GM12878 (cell line): ENCODE measurements at regions not wholly inside any gene's neighbourhood (a gene's known extent, or its start where the extent isn't known, plus 50 kb on each side); places are given as distances from the start of the nearest gene placed in this dataset.
"Not testable (repeated sequence)": the region's sequence is repeated elsewhere in the genome, so short reads cannot be mapped to it uniquely, and the experiment has no call there.

Source experiments
- CBFB ChIP-seq: IDR thresholded peaks from 2 replicates; pipeline ENCODE4 v1.6.1; 2016; ENCODE audit warnings: antibody characterized with exemption, low read depth
- CUX1 ChIP-seq: IDR thresholded peaks from 2 replicates; pipeline ENCODE4 v1.6.1; 2012; ENCODE audit warnings: improper control_type of control experiment, low read depth, low read length; ENCODE audit not compliant: insufficient replicate concordance
- EZH2 ChIP-seq: IDR thresholded peaks from 2 replicates; pipeline ENCODE4 v1.6.1; 2012; ENCODE audit warnings: low read depth, mild to moderate bottlenecking, control low read depth, inconsistent platforms, low read length, borderline replicate concordance; ENCODE audit not compliant: control insufficient read depth
- MAX ChIP-seq: IDR thresholded peaks from 2 replicates; pipeline ENCODE4 v1.6.1; 2012; ENCODE audit warnings: low read depth, low read length, improper control_type of control experiment
- POLR2A ChIP-seq: IDR thresholded peaks from 2 replicates; pipeline ENCODE4 v1.6.1; 2011; ENCODE audit warnings: low read depth, mild to moderate bottlenecking, low read length
- POLR2AphosphoS2 ChIP-seq: IDR thresholded peaks from 2 replicates; pipeline ENCODE4 v1.6.1; 2011; ENCODE audit warnings: low read depth, mild to moderate bottlenecking, low read length, improper control_type of control experiment, moderate library complexity
- SMAD5 ChIP-seq: IDR thresholded peaks from 2 replicates; pipeline ENCODE4 v1.6.1; 2016; ENCODE audit warnings: antibody characterized with exemption, low read depth
- SMC3 ChIP-seq: IDR thresholded peaks from 2 replicates; pipeline ENCODE4 v1.6.1; 2011; ENCODE audit warnings: low read length, improper control_type of control experiment, borderline replicate concordance
- SPI1 ChIP-seq: IDR thresholded peaks from 2 replicates; pipeline ENCODE4 v1.6.1; 2011; ENCODE audit warnings: low read depth, mild to moderate bottlenecking, low read length, moderate library complexity, borderline replicate concordance; ENCODE audit not compliant: insufficient read depth
- TF ChIP-seq, protein P1 (sequence below), 3 experiments: IDR thresholded peaks in 2 of 3; conservative IDR thresholded peaks in 1 of 3; 2 replicates each; pipeline ENCODE4 v1.5.1; 2011; ENCODE audit warnings: low read depth in 3 of 3, low read length in 3 of 3, mild to moderate bottlenecking in 3 of 3, control low read depth in 2 of 3, moderate library complexity in 2 of 3, inconsistent platforms in 1 of 3, mixed read lengths in 1 of 3; ENCODE audit not compliant: control insufficient read depth in 2 of 3, insufficient read depth in 1 of 3; ENCODE audit errors: extremely low read depth in 1 of 3

DNA sequence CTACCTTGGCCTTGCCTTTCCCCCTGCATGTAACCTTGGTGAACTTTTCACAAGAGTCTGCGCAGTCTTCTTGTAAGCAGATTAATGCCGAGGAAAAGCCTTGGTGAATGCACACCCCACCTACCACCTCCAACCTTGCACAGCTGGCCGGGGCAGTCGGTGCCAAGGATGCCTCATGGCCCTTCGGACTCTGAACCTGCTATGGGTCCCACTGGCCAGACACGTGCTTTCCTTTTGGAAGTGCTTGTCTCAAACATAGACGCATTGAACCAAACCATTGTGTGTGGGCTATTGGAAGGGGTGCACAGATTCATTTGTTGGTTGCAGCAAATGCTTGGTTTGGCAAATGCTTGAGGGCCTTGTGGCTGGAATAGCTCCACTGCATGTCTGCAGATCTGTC lies 109.0 kb upstream of the PLGLB2 start:
- TF ChIP-seq, protein P1, sequence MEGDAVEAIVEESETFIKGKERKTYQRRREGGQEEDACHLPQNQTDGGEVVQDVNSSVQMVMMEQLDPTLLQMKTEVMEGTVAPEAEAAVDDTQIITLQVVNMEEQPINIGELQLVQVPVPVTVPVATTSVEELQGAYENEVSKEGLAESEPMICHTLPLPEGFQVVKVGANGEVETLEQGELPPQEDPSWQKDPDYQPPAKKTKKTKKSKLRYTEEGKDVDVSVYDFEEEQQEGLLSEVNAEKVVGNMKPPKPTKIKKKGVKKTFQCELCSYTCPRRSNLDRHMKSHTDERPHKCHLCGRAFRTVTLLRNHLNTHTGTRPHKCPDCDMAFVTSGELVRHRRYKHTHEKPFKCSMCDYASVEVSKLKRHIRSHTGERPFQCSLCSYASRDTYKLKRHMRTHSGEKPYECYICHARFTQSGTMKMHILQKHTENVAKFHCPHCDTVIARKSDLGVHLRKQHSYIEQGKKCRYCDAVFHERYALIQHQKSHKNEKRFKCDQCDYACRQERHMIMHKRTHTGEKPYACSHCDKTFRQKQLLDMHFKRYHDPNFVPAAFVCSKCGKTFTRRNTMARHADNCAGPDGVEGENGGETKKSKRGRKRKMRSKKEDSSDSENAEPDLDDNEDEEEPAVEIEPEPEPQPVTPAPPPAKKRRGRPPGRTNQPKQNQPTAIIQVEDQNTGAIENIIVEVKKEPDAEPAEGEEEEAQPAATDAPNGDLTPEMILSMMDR (IDR thresholded peaks at IDR 0.05 in 2 of 3, conservative IDR thresholded peaks at IDR 0.05 in 1 of 3; ENCODE audit: control insufficient read depth in 2 of 3, extremely low read depth in 1 of 3, insufficient read depth in 1 of 3, low read depth in 3 of 3, low read length in 3 of 3): not testable (repeated sequence)
- TF ChIP-seq POLR2A, SMC3, SMAD5, MAX, CUX1, SPI1, POLR2AphosphoS2, CBFB, EZH2: not testable (repeated sequence)
